ENCODE measurements at regions not wholly inside any gene's neighbourhood (a gene's known extent, or its start where the extent isn't known, plus 50 kb on each side); places are given as distances from the start of the nearest gene placed in this dataset.

- intact Hi-C loops (cut with micrococcal nuclease) = no loop called here
- POLR2A ChIA-PET = no interaction called here
- RAD21 ChIA-PET (ENCODE audit: low non-redundant PET in 1 of 2, low total read pairs in 2 of 2, uncharacterized antibody in 2 of 2, unreplicated experiment in 2 of 2) = no interaction called here
- Histone ChIP-seq H3K9ac (ENCODE audit: low read length) (no peak overlapping the region), H4K20me1 (ENCODE audit: insufficient read depth) (no peaks in the 10 kb centered on the region), H3K9me3 (ENCODE audit: control insufficient read depth in 1 of 2, insufficient read depth in 1 of 2, low read depth in 1 of 2, low read length in 2 of 2) (no peaks in the 10 kb centered on the region), H3K4me1 (ENCODE audit: control insufficient read depth in 1 of 2, insufficient read depth in 2 of 2, low read length in 2 of 2) (peaks cover 0 to 3% of the 10 kb centered on the region in 2 experiments; a peak in 1 of 4 replicates), H2AFZ (ENCODE audit: low read depth, low read length, poor library complexity, severe bottlenecking) (no peak overlapping the region), H3K4me3 (replicated peaks in 1 of 2; ENCODE audit: low read depth in 1 of 2, low read length in 2 of 2) (no peak overlapping the region), H3K36me3 (ENCODE audit: control insufficient read depth in 1 of 2, insufficient read depth in 2 of 2, low read length in 2 of 2) (no peaks in the 10 kb centered on the region), H3K27ac (ENCODE audit: low read depth, low read length) (no peak overlapping the region), H3K4me2 (ENCODE audit: low read length) (no peak overlapping the region), H3K27me3 (ENCODE audit: insufficient read depth, low read length) (no peaks in the 10 kb centered on the region), H3K9me2 (ENCODE audit: insufficient read depth) (no peaks in the 10 kb centered on the region), H3K79me2 (ENCODE audit: insufficient read depth, low read length) (no peaks in the 10 kb centered on the region)
- TF ChIP-seq FOSL1 (IDR thresholded peaks at IDR 0.05; ENCODE audit: low read depth) (no peak), ZFX (IDR thresholded peaks at IDR 0.05) (no peak)
- BruUV-seq (replicated peaks) = no TSS peak
- ATAC-seq (no peak), DNase-seq (ENCODE audit: low read depth, low spot score) (no peak)
- CTCF ChIA-PET = no interaction called here
Observed at GRCh38 chr17:27984816-27985215, 57.7 kb upstream of the NLK start.

- H3K4me2 ChIP-seq (ENCODE audit: low read length) = no peak overlapping the region
- POLR2A ChIA-PET = no interaction called here
- H3K4me3 ChIP-seq (replicated peaks in 1 of 2; ENCODE audit: low read depth in 1 of 2, low read length in 2 of 2) = no peak overlapping the region
- CTCF ChIA-PET = no interaction called here
- H4K20me1 ChIP-seq (ENCODE audit: insufficient read depth) = no peaks in the 10 kb centered on the region
- intact Hi-C loops (cut with micrococcal nuclease) = no loop called here
- no TSS peak for BruUV-seq (replicated peaks)
- no peaks in the 10 kb centered on the region for H3K9me2 ChIP-seq (ENCODE audit: insufficient read depth)
- H3K27ac ChIP-seq (ENCODE audit: low read depth, low read length) = no peak overlapping the region
- no peak overlapping the region for H2AFZ ChIP-seq (ENCODE audit: low read depth, low read length, poor library complexity, severe bottlenecking)
- no peaks in the 10 kb centered on the region for H3K9me3 ChIP-seq (ENCODE audit: control insufficient read depth in 1 of 2, insufficient read depth in 1 of 2, low read depth in 1 of 2, low read length in 2 of 2)
- no peak for DNase-seq (ENCODE audit: low read depth, low spot score)
- H3K36me3 ChIP-seq (ENCODE audit: control insufficient read depth in 1 of 2, insufficient read depth in 2 of 2, low read length in 2 of 2) = no peaks in the 10 kb centered on the region
- no peak for ATAC-seq
- no peak overlapping the region for H3K9ac ChIP-seq (ENCODE audit: low read length)
- H3K79me2 ChIP-seq (ENCODE audit: insufficient read depth, low read length) = no peaks in the 10 kb centered on the region
- TF ChIP-seq ZFX (IDR thresholded peaks at IDR 0.05) (no peak), EZH2 (IDR thresholded peaks at IDR 0.05) (no peak), SP1 (IDR thresholded peaks at IDR 0.05; ENCODE audit: low read depth) (no peak), POLR2AphosphoS5 (IDR thresholded peaks at IDR 0.05; ENCODE audit: low read depth, low read length) (no peak), ZNF274 (IDR thresholded peaks at IDR 0.05; ENCODE audit: low read depth, low read length) (no peak), SIN3A (IDR thresholded peaks at IDR 0.05; ENCODE audit: low read depth) (no peak), JUND (IDR thresholded peaks at IDR 0.05) (no peak), TCF7L2 (IDR thresholded peaks at IDR 0.05; ENCODE audit: borderline replicate concordance, extremely low read depth, insufficient read depth, insufficient read length) (no peak), MAX (IDR thresholded peaks at IDR 0.05) (no peak), EGR1 (IDR thresholded peaks at IDR 0.05; ENCODE audit: low read depth) (no peak), FOSL1 (IDR thresholded peaks at IDR 0.05; ENCODE audit: low read depth) (no peak), ZBTB33 (IDR thresholded peaks at IDR 0.05; ENCODE audit: extremely low read depth, insufficient replicate concordance, low read length) (no peak), CEBPB (IDR thresholded peaks at IDR 0.05; ENCODE audit: low read depth) (no peak), EZH2phosphoT487 (IDR thresholded peaks at IDR 0.05; ENCODE audit: borderline replicate concordance) (no peak), YY1 (IDR thresholded peaks at IDR 0.05; ENCODE audit: extremely low read depth, insufficient replicate concordance, low read depth, low read length) (no peak), CTCF (IDR thresholded peaks at IDR 0.05 in 2 of 3, conservative IDR thresholded peaks at IDR 0.05 in 1 of 3; ENCODE audit: borderline replicate concordance in 1 of 3, insufficient read depth in 1 of 3, low read depth in 2 of 3, low read length in 2 of 3) (no peak)
- H3K4me1 ChIP-seq (ENCODE audit: control insufficient read depth in 1 of 2, insufficient read depth in 2 of 2, low read length in 2 of 2) = no peaks in the 10 kb centered on the region
- RAD21 ChIA-PET (ENCODE audit: low non-redundant PET in 1 of 2, low total read pairs in 2 of 2, uncharacterized antibody in 2 of 2, unreplicated experiment in 2 of 2) = no interaction called here
- no peaks in the 10 kb centered on the region for H3K27me3 ChIP-seq (ENCODE audit: insufficient read depth, low read length)
Observed at GRCh38 chr17:27985306-27985705, 57.2 kb upstream of the NLK start.
